Astrocyte (in vitro differentiated cells and primary cell): ENCODE measurements at regions not wholly inside any gene's neighbourhood (a gene's known extent, or its start where the extent isn't known, plus 50 kb on each side); places are given as distances from the start of the nearest gene placed in this dataset.

ENCODE experiments used
- DNase-seq: peaks from one replicate; pipeline ENCODE4 v3.0.0-alpha.2; 2010; ENCODE audit warnings: low read depth
- FAIRE-seq: peaks from 2 replicates; lab custom pipeline; 2011; peaks lifted over from hg19 to GRCh38; lab: Jason Lieb, UNC
- H2AFZ ChIP-seq: 2 replicates; pipeline ENCODE4 v1.6.0; 2012; ENCODE audit warnings: low read depth, low read length, inconsistent platforms
- H3K27ac ChIP-seq: 2 replicates; pipeline ENCODE4 v1.5.1; 2011; ENCODE audit warnings: low read depth, low read length, inconsistent platforms
- H3K27me3 ChIP-seq: 2 replicates; pipeline ENCODE4 v1.6.0; 2011; ENCODE audit warnings: low read length, inconsistent platforms; ENCODE audit not compliant: insufficient read depth
- H3K36me3 ChIP-seq: 2 replicates; pipeline ENCODE4 v1.5.1; 2011; ENCODE audit warnings: low read length, inconsistent platforms; ENCODE audit not compliant: insufficient read depth
- H3K4me1 ChIP-seq: 2 replicates; pipeline ENCODE4 v1.5.1; 2011; ENCODE audit warnings: low read length, inconsistent platforms; ENCODE audit not compliant: insufficient read depth
- H3K4me2 ChIP-seq: 2 replicates; pipeline ENCODE4 v1.6.0; 2012; ENCODE audit warnings: low read length, inconsistent platforms
- H3K4me3 ChIP-seq: 2 replicates; pipeline ENCODE4 v1.5.1; 2011; ENCODE audit warnings: low read depth, mild to moderate bottlenecking, low read length, inconsistent platforms; ENCODE audit not compliant: insufficient read depth
- H3K79me2 ChIP-seq: 2 replicates; pipeline ENCODE4 v1.6.0; 2012; ENCODE audit warnings: mild to moderate bottlenecking, low read length, inconsistent platforms; ENCODE audit not compliant: insufficient read depth
- H3K9ac ChIP-seq: 2 replicates; pipeline ENCODE4 v1.6.0; 2012; ENCODE audit warnings: mild to moderate bottlenecking, low read length, inconsistent platforms
- H3K9me3 ChIP-seq: 2 replicates; pipeline ENCODE4 v1.5.1; 2012; ENCODE audit warnings: low read depth, mild to moderate bottlenecking, low read length, inconsistent platforms; ENCODE audit not compliant: insufficient read depth
- H4K20me1 ChIP-seq: 2 replicates; pipeline ENCODE4 v1.6.0; 2012; ENCODE audit warnings: low read length, inconsistent platforms; ENCODE audit not compliant: insufficient read depth
- H3K27ac Mint-ChIP-seq: one replicate; pipeline ENCODE4 v1.8.0; 2021; ENCODE audit warnings: mild to moderate bottlenecking, mixed read lengths; ENCODE audit not compliant: unreplicated experiment
- H3K27me3 Mint-ChIP-seq: one replicate; pipeline ENCODE4 v1.8.0; 2021; ENCODE audit warnings: low read depth, mixed read lengths; ENCODE audit not compliant: unreplicated experiment
- H3K36me3 Mint-ChIP-seq: one replicate; pipeline ENCODE4 v1.8.0; 2021; ENCODE audit warnings: low read depth, mixed read lengths; ENCODE audit not compliant: unreplicated experiment
- H3K4me1 Mint-ChIP-seq: one replicate; pipeline ENCODE4 v1.8.0; 2021; ENCODE audit warnings: low read depth, mixed read lengths; ENCODE audit not compliant: unreplicated experiment
- H3K4me3 Mint-ChIP-seq: one replicate; pipeline ENCODE4 v1.8.0; 2021; ENCODE audit warnings: mild to moderate bottlenecking, moderate library complexity, mixed read lengths; ENCODE audit not compliant: unreplicated experiment
- H3K9me3 Mint-ChIP-seq: one replicate; pipeline ENCODE4 v1.8.0; 2021; ENCODE audit warnings: mild to moderate bottlenecking, mixed read lengths; ENCODE audit not compliant: unreplicated experiment
- EZH2 ChIP-seq: IDR thresholded peaks from 2 replicates; pipeline ENCODE4 v1.6.1; 2012; ENCODE audit warnings: mild to moderate bottlenecking, low read length, inconsistent platforms; ENCODE audit not compliant: insufficient read depth
- TF ChIP-seq, protein P1 (sequence below): IDR thresholded peaks from 2 replicates; pipeline ENCODE4 v1.5.1; 2011; ENCODE audit warnings: low read depth, mild to moderate bottlenecking, inconsistent platforms, low read length, moderate library complexity; ENCODE audit not compliant: insufficient read depth

DNA sequence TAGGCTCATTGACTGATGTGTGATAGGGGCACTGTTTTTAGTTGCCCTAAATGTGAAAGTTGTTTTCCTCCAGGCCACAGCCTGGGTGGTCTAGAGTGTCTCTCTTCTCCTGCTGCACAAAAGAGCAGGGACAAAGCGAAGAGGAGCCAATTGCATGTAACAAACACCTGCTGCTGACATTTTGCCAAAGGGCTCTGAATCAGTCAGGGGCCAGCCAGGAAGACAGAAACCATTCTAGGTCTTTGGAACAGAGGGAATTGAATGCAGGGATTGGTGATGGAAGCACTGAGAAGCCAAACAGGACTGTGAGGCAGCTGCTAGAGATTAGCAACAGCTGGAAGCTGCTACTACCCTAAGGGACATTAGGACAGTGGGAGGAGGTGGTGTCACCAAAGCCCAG is 185.3 kb upstream of the POU3F1 start:
- Histone ChIP-seq H3K4me2 (no peak overlapping the region), H3K9me3 (peaks cover 4% of the 10 kb centered on the region), H3K4me1 (peaks cover 8% of the 10 kb centered on the region), H3K27me3 (no peaks in the 10 kb centered on the region), H3K4me3 (no peak overlapping the region), H3K79me2 (no peaks in the 10 kb centered on the region), H2AFZ (no peak overlapping the region), H3K9ac (no peak overlapping the region), H3K36me3 (no peaks in the 10 kb centered on the region), H3K27ac (no peak overlapping the region), H4K20me1 (no peaks in the 10 kb centered on the region)
- Mint-ChIP-seq H3K36me3 (peaks cover 2% of the 10 kb centered on the region), H3K4me1 (peaks cover 7% of the 10 kb centered on the region), H3K4me3 (no peak overlapping the region), H3K27ac (no peak overlapping the region), H3K9me3 (peaks cover 11% of the 10 kb centered on the region), H3K27me3 (peaks cover 23% of the 10 kb centered on the region)
- FAIRE-seq (no peak), DNase-seq (no peak)
- TF ChIP-seq EZH2: no peak

DNA sequence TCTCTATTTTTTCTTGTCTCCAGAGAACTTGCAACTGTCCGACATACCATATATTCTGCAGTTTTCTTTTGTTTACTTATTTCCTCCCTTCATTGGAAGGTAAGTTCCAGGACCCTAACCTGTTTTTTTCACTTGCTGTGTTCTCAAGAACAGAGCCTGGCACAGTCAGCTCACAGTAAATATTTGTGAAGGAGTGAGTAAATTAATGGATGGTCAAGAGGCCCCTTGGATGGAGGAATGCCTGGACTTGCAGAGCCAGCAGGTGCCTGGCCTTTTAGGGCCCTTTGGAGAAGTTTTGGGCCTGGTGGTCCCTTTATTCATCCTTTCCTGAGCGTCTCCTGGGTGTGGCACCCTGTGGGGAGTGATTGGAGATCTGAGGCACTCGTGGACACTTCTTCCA is 182.1 kb upstream of the POU3F1 start:
- peaks cover 23% of the 10 kb centered on the region for H3K27me3 Mint-ChIP-seq
- H3K36me3 Mint-ChIP-seq: peaks cover 2% of the 10 kb centered on the region
- no peak overlapping the region for H2AFZ ChIP-seq
- H4K20me1 ChIP-seq: no peaks in the 10 kb centered on the region
- no peak for DNase-seq
- H3K27me3 ChIP-seq: no peaks in the 10 kb centered on the region
- no peak for FAIRE-seq
- peaks cover 3% of the 10 kb centered on the region for H3K4me1 Mint-ChIP-seq
- H3K9me3 Mint-ChIP-seq: peaks cover 10% of the 10 kb centered on the region
- no peaks in the 10 kb centered on the region for H3K4me1 ChIP-seq
- no peak overlapping the region for H3K4me3 Mint-ChIP-seq
- no peak overlapping the region for H3K9ac ChIP-seq
- H3K27ac ChIP-seq: no peak overlapping the region
- H3K36me3 ChIP-seq: no peaks in the 10 kb centered on the region
- H3K4me2 ChIP-seq: no peak overlapping the region
- H3K27ac Mint-ChIP-seq: no peak overlapping the region
- no peak for TF ChIP-seq EZH2
- TF ChIP-seq, protein P1, sequence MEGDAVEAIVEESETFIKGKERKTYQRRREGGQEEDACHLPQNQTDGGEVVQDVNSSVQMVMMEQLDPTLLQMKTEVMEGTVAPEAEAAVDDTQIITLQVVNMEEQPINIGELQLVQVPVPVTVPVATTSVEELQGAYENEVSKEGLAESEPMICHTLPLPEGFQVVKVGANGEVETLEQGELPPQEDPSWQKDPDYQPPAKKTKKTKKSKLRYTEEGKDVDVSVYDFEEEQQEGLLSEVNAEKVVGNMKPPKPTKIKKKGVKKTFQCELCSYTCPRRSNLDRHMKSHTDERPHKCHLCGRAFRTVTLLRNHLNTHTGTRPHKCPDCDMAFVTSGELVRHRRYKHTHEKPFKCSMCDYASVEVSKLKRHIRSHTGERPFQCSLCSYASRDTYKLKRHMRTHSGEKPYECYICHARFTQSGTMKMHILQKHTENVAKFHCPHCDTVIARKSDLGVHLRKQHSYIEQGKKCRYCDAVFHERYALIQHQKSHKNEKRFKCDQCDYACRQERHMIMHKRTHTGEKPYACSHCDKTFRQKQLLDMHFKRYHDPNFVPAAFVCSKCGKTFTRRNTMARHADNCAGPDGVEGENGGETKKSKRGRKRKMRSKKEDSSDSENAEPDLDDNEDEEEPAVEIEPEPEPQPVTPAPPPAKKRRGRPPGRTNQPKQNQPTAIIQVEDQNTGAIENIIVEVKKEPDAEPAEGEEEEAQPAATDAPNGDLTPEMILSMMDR: no peak
- H3K79me2 ChIP-seq: no peaks in the 10 kb centered on the region
- no peak overlapping the region for H3K4me3 ChIP-seq
- peaks cover 4% of the 10 kb centered on the region for H3K9me3 ChIP-seq

DNA sequence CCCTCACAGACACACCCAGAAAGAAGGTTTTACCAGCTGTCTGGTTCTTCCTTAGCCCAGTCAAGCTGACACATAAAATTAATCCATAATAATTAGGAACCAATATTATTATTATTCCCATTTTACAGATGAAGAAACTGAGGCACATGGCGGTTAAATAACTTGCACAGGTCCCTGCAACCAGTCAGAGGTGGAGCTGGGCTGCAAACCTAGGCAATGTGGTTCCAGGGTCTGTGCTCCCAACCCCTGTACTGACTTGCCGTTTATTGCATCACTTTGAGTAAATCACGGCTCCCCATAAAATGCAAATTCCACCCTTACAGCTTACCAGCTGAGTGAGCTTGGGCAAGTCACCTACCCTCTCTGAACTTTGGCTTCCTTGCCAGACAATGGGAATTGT is 179.2 kb upstream of the POU3F1 start:
- peaks cover 12% of the 10 kb centered on the region for H3K4me1 ChIP-seq
- TF ChIP-seq EZH2: no peak
- TF ChIP-seq, protein P1: no peak

More for the DNA sequence above, 179.2 kb upstream of the POU3F1 start:
- H3K4me2 ChIP-seq: no peak overlapping the region
- Mint-ChIP-seq H3K36me3 (no peaks in the 10 kb centered on the region), H3K9me3 (peaks cover 10% of the 10 kb centered on the region), H3K4me1 (peaks cover 24% of the 10 kb centered on the region), H3K27ac (no peak overlapping the region), H3K27me3 (peaks cover 12% of the 10 kb centered on the region), H3K4me3 (no peak overlapping the region)
- no peaks in the 10 kb centered on the region for H3K27me3 ChIP-seq
- no peaks in the 10 kb centered on the region for H3K79me2 ChIP-seq
- H3K36me3 ChIP-seq: no peaks in the 10 kb centered on the region
- no peak overlapping the region for H2AFZ ChIP-seq
- no peak overlapping the region for H3K9ac ChIP-seq
- no peak overlapping the region for H3K27ac ChIP-seq
- DNase-seq: no peak
- no peak overlapping the region for H3K4me3 ChIP-seq
- no peaks in the 10 kb centered on the region for H3K9me3 ChIP-seq
- H4K20me1 ChIP-seq: no peaks in the 10 kb centered on the region
- no peak for FAIRE-seq
